H9 (cell line): ENCODE measurements at regions not wholly inside any gene's neighbourhood (a gene's known extent, or its start where the extent isn't known, plus 50 kb on each side); places are given as distances from the start of the nearest gene placed in this dataset.

Experiments used
- DNase-seq: peaks from one replicate; pipeline ENCODE4 v3.0.0-alpha.2; 2017
- H2AFZ ChIP-seq: one replicate; pipeline ENCODE4 v1.6.1; 2013; ENCODE audit warnings: mild to moderate bottlenecking, low read length, control low read depth, moderate library complexity
- H2AK5ac ChIP-seq: 2 replicates; pipeline ENCODE4 v1.6.1; 2013; ENCODE audit warnings: low read length, control low read depth, mixed read lengths; ENCODE audit not compliant: insufficient read length
- H2BK120ac ChIP-seq: one replicate; pipeline ENCODE4 v1.6.1; 2013; ENCODE audit warnings: low read depth, mild to moderate bottlenecking, low read length, control low read depth, inconsistent platforms; ENCODE audit not compliant: poor library complexity, severe bottlenecking
- H2BK12ac ChIP-seq: 2 replicates; pipeline ENCODE4 v1.6.1; 2013; ENCODE audit warnings: low read length, control low read depth, mixed read lengths, low read depth; ENCODE audit not compliant: insufficient read length
- H2BK15ac ChIP-seq: 2 replicates; pipeline ENCODE4 v1.6.1; 2013; ENCODE audit warnings: low read depth, low read length, control low read depth
- H2BK20ac ChIP-seq: one replicate; pipeline ENCODE4 v1.6.1; 2013; ENCODE audit warnings: low read depth, mild to moderate bottlenecking, low read length, control low read depth, inconsistent platforms; ENCODE audit not compliant: poor library complexity, severe bottlenecking
- H2BK5ac ChIP-seq: 2 replicates; pipeline ENCODE4 v1.6.1; 2013; ENCODE audit warnings: low read length, control low read depth, mixed read lengths; ENCODE audit not compliant: insufficient read length
- H3K14ac ChIP-seq: 2 replicates; pipeline ENCODE4 v1.6.1; 2013; ENCODE audit warnings: low read length, control low read depth; ENCODE audit not compliant: insufficient read depth
- H3K18ac ChIP-seq: 2 replicates; pipeline ENCODE4 v1.6.1; 2013; ENCODE audit warnings: low read depth, mild to moderate bottlenecking, mixed read lengths, low read length, control low read depth; ENCODE audit not compliant: insufficient read length
- H3K23ac ChIP-seq: 2 replicates; pipeline ENCODE4 v1.6.1; 2013; ENCODE audit warnings: low read length, control low read depth, mixed read lengths, low read depth; ENCODE audit not compliant: insufficient read length
- H3K23me2 ChIP-seq: 2 replicates; pipeline ENCODE4 v1.6.1; 2013; ENCODE audit warnings: low read depth, mild to moderate bottlenecking, mixed read lengths, low read length, control low read depth; ENCODE audit not compliant: insufficient read length, poor library complexity, severe bottlenecking
- H3K27ac ChIP-seq: 2 replicates; pipeline ENCODE4 v1.5.1; 2013; ENCODE audit warnings: low read length, control low read depth, mixed read lengths, low read depth; ENCODE audit not compliant: insufficient read length
- H3K27me3 ChIP-seq: 2 replicates; pipeline ENCODE4 v1.6.1; 2013; ENCODE audit warnings: low read length, control low read depth, inconsistent platforms; ENCODE audit not compliant: insufficient read depth
- H3K4ac ChIP-seq: 2 replicates; pipeline ENCODE4 v1.6.1; 2013; ENCODE audit warnings: low read depth, mild to moderate bottlenecking, control low read depth, inconsistent platforms, low read length, moderate library complexity
- H3K4me1 ChIP-seq: 2 replicates; pipeline ENCODE4 v1.6.1; 2013; ENCODE audit warnings: low read length, control low read depth, inconsistent platforms; ENCODE audit not compliant: insufficient read depth
- H3K4me2 ChIP-seq: 2 replicates; pipeline ENCODE4 v1.6.1; 2013; ENCODE audit warnings: low read length, control low read depth, mixed read lengths; ENCODE audit not compliant: insufficient read length, insufficient read depth
- H3K56ac ChIP-seq: 2 replicates; pipeline ENCODE4 v1.6.1; 2013; ENCODE audit warnings: low read depth, mild to moderate bottlenecking, mixed read lengths, low read length, control low read depth; ENCODE audit not compliant: insufficient read length
- H3K79me1 ChIP-seq: 2 replicates; pipeline ENCODE4 v1.6.1; 2013; ENCODE audit warnings: low read depth, mild to moderate bottlenecking, moderate library complexity, low read length, control low read depth, inconsistent platforms; ENCODE audit not compliant: insufficient read depth, poor library complexity, severe bottlenecking
- H3K79me2 ChIP-seq: 2 replicates; pipeline ENCODE4 v1.6.1; 2013; ENCODE audit warnings: low read length, control low read depth, inconsistent platforms; ENCODE audit not compliant: insufficient read depth
- H3K9ac ChIP-seq: 2 replicates; pipeline ENCODE4 v1.6.1; 2013; ENCODE audit warnings: low read length, control low read depth, mixed read lengths; ENCODE audit not compliant: insufficient read length; ENCODE audit errors: extremely low read depth
- H3K9me3 ChIP-seq: one replicate; pipeline ENCODE4 v1.6.1; 2013; ENCODE audit warnings: low read depth, low read length, inconsistent platforms; ENCODE audit not compliant: control insufficient read depth
- H3T11ph ChIP-seq: one replicate; pipeline ENCODE4 v1.6.1; 2013; ENCODE audit warnings: mild to moderate bottlenecking, low read length, control low read depth, inconsistent platforms
- H4K20me1 ChIP-seq: one replicate; pipeline ENCODE4 v1.6.1; 2013; ENCODE audit not compliant: control insufficient read depth, insufficient read length, insufficient read depth
- H4K5ac ChIP-seq: 2 replicates; pipeline ENCODE4 v1.6.1; 2013; ENCODE audit warnings: low read depth, mild to moderate bottlenecking, mixed read lengths, low read length, control low read depth; ENCODE audit not compliant: insufficient read length
- H4K8ac ChIP-seq: replicated peaks from 2 replicates; pipeline ENCODE4 v1.6.1; 2013; ENCODE audit warnings: low read length, control low read depth, mixed read lengths, low read depth; ENCODE audit not compliant: insufficient read length
- H4K91ac ChIP-seq: 2 replicates; pipeline ENCODE4 v1.6.1; 2013; ENCODE audit warnings: low read depth, mild to moderate bottlenecking, moderate library complexity, mixed read lengths, low read length, control low read depth; ENCODE audit not compliant: insufficient read length
- H3K27ac Mint-ChIP-seq, 3 experiments: 2 replicates in 2 of 3; 3 replicates in 1 of 3; pipeline ENCODE4 v1.8.0; 2020 to 2021; ENCODE audit warnings: mixed read lengths in 3 of 3, mild to moderate bottlenecking in 1 of 3, moderate library complexity in 1 of 3
- H3K27me3 Mint-ChIP-seq: 2 replicates; pipeline ENCODE4 v1.8.0; 2021; ENCODE audit warnings: low read depth, mild to moderate bottlenecking, moderate library complexity, mixed read lengths
- H3K36me3 Mint-ChIP-seq, 3 experiments: 2 replicates in 2 of 3; 3 replicates in 1 of 3; pipeline ENCODE4 v1.8.0; 2020 to 2021; ENCODE audit warnings: low read depth in 3 of 3, mixed read lengths in 3 of 3; ENCODE audit not compliant: insufficient read depth in 1 of 3
- H3K4me1 Mint-ChIP-seq, 2 experiments: 2 replicates each; pipeline ENCODE4 v1.8.0; 2020; ENCODE audit warnings: mixed read lengths in 2 of 2
- H3K4me3 Mint-ChIP-seq, 2 experiments: 2 replicates in 1 of 2; 3 replicates in 1 of 2; pipeline ENCODE4 v1.8.0; 2020 to 2021; ENCODE audit warnings: mild to moderate bottlenecking in 2 of 2, mixed read lengths in 2 of 2, moderate library complexity in 1 of 2
- H3K9me3 Mint-ChIP-seq, 2 experiments: 2 replicates in 1 of 2; 3 replicates in 1 of 2; pipeline ENCODE4 v1.8.0; 2020; ENCODE audit warnings: mild to moderate bottlenecking in 2 of 2, mixed read lengths in 2 of 2, moderate library complexity in 1 of 2
- CTCF ChIP-seq: fragments of 200-600 bp; sonication (generic); conservative IDR thresholded peaks from 3 replicates; pipeline ENCODE4 v1.8.0; 2021; ENCODE audit warnings: antibody characterized with exemption, mild to moderate bottlenecking
- WGBS: extraction: QIAGEN DNeasy Blood & Tissue Kit; methylation state at CpG from one replicate; pipeline ENCODE4 v1.1.7; 2013; ENCODE audit warnings: missing lambda C conversion rate, low lambda C conversion rate, mixed read lengths; ENCODE audit not compliant: insufficient read length; ENCODE audit errors: extremely low coverage; 5-methylcytosine and 5-hydroxymethylcytosine counted together

- Mint-ChIP-seq H3K4me1 (peaks cover 17 to 18% of the 10 kb centered on the region in 2 experiments), H3K27me3 (no peaks in the 10 kb centered on the region), H3K36me3 (no peaks in the 10 kb centered on the region; a peak in 2 of 7 replicates), H3K9me3 (no peaks in the 10 kb centered on the region; a peak in 1 of 5 replicates), H3K27ac (no peak overlapping the region), H3K4me3 (no peak overlapping the region)
- Histone ChIP-seq H3K18ac (no peak overlapping the region), H3K14ac (no peak overlapping the region), H3K27ac (no peak overlapping the region), H4K8ac (no peak overlapping the region), H3K23me2 (no peaks in the 10 kb centered on the region), H4K20me1 (no peaks in the 10 kb centered on the region), H3K4me2 (no peak overlapping the region), H3K4me1 (no peaks in the 10 kb centered on the region), H3K56ac (no peak overlapping the region), H3K23ac (no peak overlapping the region), H3K79me1 (no peaks in the 10 kb centered on the region), H2BK15ac (no peak overlapping the region), H3K4ac (no peak overlapping the region), H4K91ac (no peak overlapping the region), H3K79me2 (no peaks in the 10 kb centered on the region), H3K27me3 (no peaks in the 10 kb centered on the region), H3K9ac (no peak overlapping the region), H2BK12ac (no peak overlapping the region), H3K9me3 (no peaks in the 10 kb centered on the region), H2AFZ (no peak overlapping the region), H2AK5ac (no peak overlapping the region), H4K5ac (no peak overlapping the region), H2BK5ac (no peak overlapping the region), H2BK20ac (no peak overlapping the region), H3T11ph (no peak overlapping the region), H2BK120ac (no peak overlapping the region)
- no peak for TF ChIP-seq CTCF
- WGBS, result no CpG with 5 or more reads among the region's 3 CpGs
- no peak for DNase-seq
Measured at GRCh38 chr7:54179321-54180029, 362.7 kb upstream of the VSTM2A start.
